DMS79 treated with DMSO at 0.1 percent for 48 hours (cell line): ENCODE measurements at regions not wholly inside any gene's neighbourhood (a gene's known extent, or its start where the extent isn't known, plus 50 kb on each side); places are given as distances from the start of the nearest gene placed in this dataset.

Experiments
- DNase-seq: peaks from one replicate; lab custom pipeline; 2025; lab: John Stamatoyannopoulos, UW

GRCh38 chr9:28332648-28333047, 759.4 kb upstream of the C9orf72 start:
- no peak for DNase-seq

- DNase-seq, result no peak
These were observed 768.6 kb upstream of the C9orf72 start for GRCh38 chr9:28341913-28342312.

- DNase-seq, result no peak
These were observed 769.6 kb upstream of the C9orf72 start for GRCh38 chr9:28342815-28343338.

GRCh38 chr9:28363151-28363562, 789.9 kb upstream of the C9orf72 start:
- no peak for DNase-seq

GRCh38 chr9:28365020-28365640, 791.8 kb upstream of the C9orf72 start:
- DNase-seq, result no peak

DNA sequence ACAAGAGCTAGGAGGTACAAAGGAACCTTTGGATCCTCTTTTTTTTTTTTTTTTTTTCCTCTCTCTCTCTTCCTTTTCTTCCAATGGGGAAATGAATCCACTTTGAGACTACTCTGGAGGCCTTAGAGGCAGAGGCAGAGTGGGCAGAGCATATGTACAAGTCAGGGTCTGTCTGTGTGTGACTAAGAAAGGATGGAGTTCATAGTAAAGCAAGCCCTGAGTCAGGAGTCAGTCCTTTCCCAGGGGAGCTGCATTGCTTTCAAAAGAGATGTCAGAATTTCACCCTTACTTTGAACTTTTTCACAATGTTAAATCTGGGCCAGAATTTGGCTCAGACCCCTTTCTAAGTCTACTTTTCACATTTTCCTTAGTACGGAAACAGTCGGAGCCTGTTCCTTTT, 792.4 kb upstream of the C9orf72 start:
- DNase-seq, result no peak

DNA sequence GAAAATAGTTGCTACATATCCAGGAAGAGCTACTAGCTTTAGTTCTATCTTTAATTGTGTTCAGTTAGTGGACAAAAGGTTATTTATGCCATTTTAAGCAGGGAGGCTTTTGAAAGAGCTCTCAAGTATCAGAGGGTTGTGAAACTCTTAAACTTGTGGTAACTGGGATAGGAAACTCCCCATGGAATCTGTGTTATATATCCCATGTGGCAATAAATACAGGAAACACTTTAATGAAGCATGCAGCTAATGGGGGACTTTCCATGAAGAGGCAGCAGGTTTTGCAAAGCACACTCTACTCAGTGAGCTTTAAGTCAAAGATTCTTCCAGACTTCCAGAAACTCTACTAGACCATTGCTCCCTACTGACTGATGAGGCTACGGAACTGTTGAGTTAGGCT, 805.0 kb upstream of the C9orf72 start:
- no peak for DNase-seq

GRCh38 chr9:28379082-28379481, 805.8 kb upstream of the C9orf72 start:
- DNase-seq, result no peak

DNA sequence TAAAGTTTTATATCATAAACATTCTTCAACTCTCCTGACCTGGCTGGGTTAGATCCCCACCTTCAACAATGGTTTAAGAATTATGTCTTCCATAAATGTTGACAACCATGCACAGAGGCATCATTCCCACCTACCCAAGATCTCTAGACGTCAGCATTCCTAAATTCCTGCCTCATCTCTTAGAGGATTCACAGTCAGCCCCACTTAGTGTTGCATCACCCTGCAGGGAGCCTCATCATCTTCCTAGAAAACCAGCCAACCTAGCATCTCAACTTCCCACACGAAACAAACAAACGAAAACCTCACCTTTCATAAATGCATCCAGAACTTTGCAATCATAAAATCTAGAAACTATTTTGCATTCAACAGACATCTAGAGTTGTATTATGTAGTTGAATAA, 816.1 kb upstream of the C9orf72 start:
- DNase-seq, result no peak

DNA sequence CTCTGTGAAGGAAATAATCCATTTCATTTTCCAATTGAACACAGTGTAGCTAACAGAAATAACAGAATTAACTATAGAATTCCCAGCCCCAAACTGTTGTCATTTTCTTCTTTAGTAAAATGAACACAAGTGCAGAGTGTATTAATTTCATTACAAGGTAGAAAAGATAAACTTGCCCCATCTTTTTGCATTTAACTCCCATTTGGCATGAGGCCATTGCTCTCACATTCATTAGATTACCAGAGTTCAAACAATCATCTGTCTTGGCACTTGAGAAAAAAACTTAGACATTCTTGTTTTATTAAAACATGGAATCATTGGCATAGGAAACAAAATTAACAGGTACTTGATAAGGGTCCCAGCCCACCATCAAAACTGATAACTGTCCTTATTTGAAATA, 821.5 kb upstream of the C9orf72 start:
- DNase-seq, result no peak

DNA sequence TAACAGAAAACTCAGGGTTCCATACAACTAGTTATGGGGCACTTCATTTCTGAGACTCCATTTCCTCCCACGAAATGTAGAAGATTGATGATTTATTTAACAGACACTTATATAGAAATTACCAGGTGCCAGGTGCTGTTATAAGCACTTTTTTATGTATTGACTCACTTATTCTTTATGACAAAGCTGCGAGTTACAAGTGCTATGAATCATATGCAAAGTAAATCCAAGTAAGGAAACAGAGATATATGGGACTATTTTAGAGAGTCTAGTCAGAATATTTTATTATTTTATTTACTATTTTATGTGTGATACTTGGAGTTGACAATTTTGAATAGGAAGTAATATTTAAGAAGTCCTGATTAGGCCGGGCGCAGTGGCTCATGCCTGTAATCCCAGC, 822.8 kb upstream of the C9orf72 start:
- DNase-seq, result no peak

DNA sequence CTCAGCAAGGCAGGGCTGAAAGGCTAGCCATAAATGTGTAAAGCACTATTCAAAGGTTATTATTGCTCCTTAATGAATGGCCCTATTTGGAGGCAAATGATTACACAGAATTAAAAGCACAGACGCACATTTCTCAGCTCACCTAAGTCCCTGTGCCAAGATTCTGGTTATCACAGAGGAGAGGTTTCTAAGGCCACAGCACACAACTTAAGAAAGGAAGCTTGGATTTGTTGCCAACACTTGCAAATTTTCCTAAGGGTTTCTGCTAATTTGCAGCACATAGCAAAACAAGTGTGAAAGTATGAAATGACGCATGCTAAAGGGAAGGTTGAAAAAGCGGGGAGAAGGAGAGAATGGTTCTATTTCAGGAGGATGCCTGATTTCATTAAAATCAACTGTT, 834.1 kb upstream of the C9orf72 start:
- DNase-seq, result no peak

DNA sequence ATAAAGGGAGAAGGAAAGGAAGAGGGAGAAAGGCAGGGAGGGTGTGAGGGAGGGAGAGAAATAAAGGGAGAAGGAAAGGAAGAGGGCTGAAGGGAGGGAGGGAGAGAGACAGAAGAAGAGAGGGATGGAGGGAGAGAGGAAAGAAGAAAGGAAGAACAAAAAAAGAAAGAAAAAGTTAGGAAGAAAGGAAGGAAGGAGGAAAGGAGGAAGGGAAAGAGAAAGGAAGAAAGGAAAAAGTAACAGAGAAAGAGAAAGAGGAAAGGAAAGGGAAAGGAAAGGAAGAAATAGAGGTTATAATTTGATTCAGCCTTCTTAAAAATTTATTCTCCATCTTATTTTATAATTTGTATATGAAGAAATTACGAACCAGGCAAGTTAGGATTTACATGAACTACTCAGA, 836.6 kb upstream of the C9orf72 start:
- no peak for DNase-seq

- no peak for DNase-seq
These were observed 837.1 kb upstream of the C9orf72 start for GRCh38 chr9:28410411-28410810.

DNA sequence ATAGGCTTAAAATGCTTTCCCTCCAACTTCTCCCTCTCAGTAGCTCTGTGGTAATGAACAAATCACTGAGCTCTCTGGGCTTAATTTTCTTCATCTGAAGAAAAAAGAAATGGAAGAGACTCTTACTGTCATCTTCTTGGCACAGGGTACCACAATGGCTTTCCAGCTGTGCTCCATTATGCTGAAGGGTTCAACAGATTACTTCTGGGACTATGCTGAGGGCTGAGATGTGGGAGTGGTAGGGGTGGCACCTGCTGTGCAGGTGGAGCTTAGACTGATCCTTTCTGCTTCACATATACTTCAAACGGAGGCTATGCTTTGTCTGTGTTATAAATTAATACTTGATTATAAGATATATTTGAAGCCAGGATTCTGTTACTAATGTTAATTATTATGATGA, 840.2 kb upstream of the C9orf72 start:
- DNase-seq, result no peak

- DNase-seq, result no peak
These were observed 850.0 kb upstream of the C9orf72 start for GRCh38 chr9:28423255-28423654.

DNA sequence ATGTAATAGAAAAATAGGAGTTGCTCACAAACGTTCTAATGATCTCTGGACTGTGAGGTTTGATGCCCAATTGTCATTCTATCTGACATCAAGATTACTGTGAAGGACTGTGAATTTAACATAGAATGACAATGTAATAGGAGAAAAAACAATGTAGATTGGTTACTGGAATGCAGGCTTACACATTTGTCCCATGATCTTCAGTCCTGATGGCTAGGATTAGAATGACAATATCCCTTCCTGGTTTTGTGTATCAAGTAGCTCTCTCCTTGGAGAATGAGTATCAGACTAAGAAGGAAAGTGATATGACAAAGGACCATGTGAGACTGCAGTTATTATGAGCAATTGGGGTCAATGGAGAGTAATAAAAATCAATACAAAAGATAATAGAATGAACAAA, 862.2 kb upstream of the C9orf72 start:
- no peak for DNase-seq

DNA sequence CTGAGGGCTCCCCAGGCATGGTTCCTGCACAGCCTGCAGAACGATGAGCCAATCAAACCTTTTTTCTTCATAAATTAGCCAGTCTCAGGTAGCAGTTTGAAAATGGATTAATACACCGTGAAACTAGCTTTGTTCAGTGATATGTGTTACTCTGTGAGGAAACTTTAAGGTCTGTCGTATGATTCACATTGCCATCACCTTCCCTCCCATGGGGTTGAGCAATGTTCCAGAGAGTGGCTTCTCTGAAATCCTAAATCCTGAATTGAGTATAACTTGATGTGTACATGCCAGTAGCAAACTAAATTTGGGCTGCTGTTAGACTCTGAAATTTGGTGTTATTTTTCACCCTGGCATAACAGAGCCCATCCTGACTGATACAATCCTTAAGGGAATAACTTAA, 866.4 kb upstream of the C9orf72 start:
- DNase-seq, result no peak

- DNase-seq, result no peak
These were observed 870.2 kb upstream of the C9orf72 start for GRCh38 chr9:28443461-28443860.

DNA sequence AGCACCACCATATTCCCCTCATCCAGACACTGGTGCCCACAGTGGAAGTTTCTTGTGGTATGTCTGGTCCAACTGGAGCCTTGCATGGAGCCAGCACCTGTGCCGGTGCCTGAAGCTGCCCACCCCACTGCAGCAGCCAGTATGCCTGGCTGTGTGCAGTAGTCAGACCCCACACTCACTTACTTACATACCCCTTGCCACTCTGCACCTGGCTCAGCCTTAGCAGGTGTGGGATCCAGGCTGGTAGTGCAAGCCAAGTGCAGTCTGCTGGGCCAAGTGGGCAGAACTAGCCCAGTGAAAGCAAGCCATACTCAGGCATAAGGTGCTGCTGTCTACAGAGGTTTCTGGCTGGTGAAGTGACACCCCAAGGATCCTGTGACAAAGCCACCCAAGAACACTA, 871.4 kb upstream of the C9orf72 start:
- no peak for DNase-seq

DNA sequence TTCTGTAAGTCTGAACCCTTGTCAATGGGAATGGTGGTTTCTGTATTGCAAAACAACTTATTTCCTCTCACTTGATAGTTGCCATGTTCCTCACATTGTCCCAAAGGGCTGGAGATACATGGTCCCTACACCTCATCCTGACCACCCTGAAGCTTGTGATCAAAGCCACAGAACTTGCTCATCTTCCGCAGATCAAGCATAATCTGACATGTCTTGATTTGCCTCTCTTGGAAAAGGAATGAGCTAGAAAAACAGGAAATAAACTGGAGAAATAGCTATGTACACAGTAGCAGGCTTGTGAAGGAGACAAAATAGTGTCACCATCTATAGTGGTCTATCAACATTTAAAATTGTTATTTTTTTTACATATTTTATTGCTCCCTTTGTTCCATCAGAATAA, 871.9 kb upstream of the C9orf72 start:
- DNase-seq, result no peak

GRCh38 chr9:28453918-28454317, 880.6 kb upstream of the C9orf72 start:
- no peak for DNase-seq

GRCh38 chr9:28456861-28457260, 883.6 kb upstream of the C9orf72 start:
- no peak for DNase-seq

- DNase-seq, result no peak
These were observed 891.4 kb upstream of the C9orf72 start for GRCh38 chr9:28464481-28465216.
